ENCODE measurements at regions not wholly inside any gene's neighbourhood (a gene's known extent, or its start where the extent isn't known, plus 50 kb on each side); places are given as distances from the start of the nearest gene placed in this dataset.

- H3K27me3 ChIP-seq (ENCODE audit: insufficient read depth in 3 of 3, low read length in 2 of 3), result no peaks in the 10 kb centered on the region
- no peaks in the 10 kb centered on the region for H3K36me3 ChIP-seq (ENCODE audit: insufficient read depth in 1 of 2, low read depth in 1 of 2)
- ATAC-seq (no peak), DNase-seq (no peak)
- H3K4me3 ChIP-seq, result no peak overlapping the region
- H3K4me1 ChIP-seq, result no peaks in the 10 kb centered on the region
- no peaks in the 10 kb centered on the region for H3K9me3 ChIP-seq
- no peak overlapping the region for H3K27ac ChIP-seq
- intact Hi-C loops (cut with DNase I), result loop anchor here (5.0 to 10.0 kb wide), 3 partner anchors 64 to 436 kb away; no protein-coding TSS in a partner anchor
- 94 to 100% (median 94%) methylated on average over 3 of the region's 3 CpGs for WGBS, 3 donors
- no peak for TF ChIP-seq CTCF (IDR thresholded peaks at IDR 0.05)
Measured at GRCh38 chr2:71990826-71991225, 156.8 kb downstream of the CYP26B1 start.

GRCh38 chr2:71990122-71990521 lies 157.5 kb downstream of the CYP26B1 start:
- 87 to 95% (median 93%) methylated on average over 6 of the region's 6 CpGs for WGBS, 3 donors
- Histone ChIP-seq H3K9me3 (no peaks in the 10 kb centered on the region), H3K36me3 (ENCODE audit: insufficient read depth in 1 of 2, low read depth in 1 of 2) (no peaks in the 10 kb centered on the region), H3K4me3 (no peak overlapping the region), H3K27ac (no peak overlapping the region), H3K4me1 (no peaks in the 10 kb centered on the region), H3K27me3 (ENCODE audit: insufficient read depth in 3 of 3, low read length in 2 of 3) (no peaks in the 10 kb centered on the region)
- no peak for TF ChIP-seq CTCF (IDR thresholded peaks at IDR 0.05)
- ATAC-seq (no peak), DNase-seq (no peak)
- intact Hi-C loops (cut with DNase I), result loop anchor here (5.0 to 10.0 kb wide), 3 partner anchors 63 to 435 kb away; no protein-coding TSS in a partner anchor

- DNase-seq, result no peak
- TF ChIP-seq CTCF (IDR thresholded peaks at IDR 0.05), result no peak
- 94 to 96% (median 94%) methylated on average over 5 of the region's 5 CpGs for WGBS, 3 donors
- Histone ChIP-seq H3K36me3 (ENCODE audit: insufficient read depth in 1 of 2, low read depth in 1 of 2) (no peaks in the 10 kb centered on the region), H3K4me1 (no peaks in the 10 kb centered on the region), H3K27me3 (ENCODE audit: insufficient read depth in 3 of 3, low read length in 2 of 3) (no peaks in the 10 kb centered on the region), H3K27ac (no peak overlapping the region), H3K4me3 (no peak overlapping the region), H3K9me3 (no peaks in the 10 kb centered on the region)
- no peak for ATAC-seq
- intact Hi-C loops (cut with DNase I), result loop anchor here (5.0 to 10.0 kb wide), 3 partner anchors 62 to 435 kb away; no protein-coding TSS in a partner anchor
Measured at GRCh38 chr2:71989671-71990070, 158.0 kb downstream of the CYP26B1 start.

- no peak for TF ChIP-seq CTCF (IDR thresholded peaks at IDR 0.05)
- 65 to 78% (median 75%) methylated on average over 2 of the region's 2 CpGs for WGBS, 3 donors
- H3K4me3 ChIP-seq, result no peak overlapping the region
- no peak overlapping the region for H3K27ac ChIP-seq
- H3K27me3 ChIP-seq (ENCODE audit: insufficient read depth in 3 of 3, low read length in 2 of 3), result no peaks in the 10 kb centered on the region
- DNase-seq (no peak), ATAC-seq (no peak)
- H3K9me3 ChIP-seq, result no peaks in the 10 kb centered on the region
- intact Hi-C loops (cut with DNase I), result no loop called here
- no peaks in the 10 kb centered on the region for H3K4me1 ChIP-seq
- H3K36me3 ChIP-seq (ENCODE audit: insufficient read depth in 1 of 2, low read depth in 1 of 2), result no peaks in the 10 kb centered on the region
Measured at GRCh38 chr2:71988170-71988569, 159.5 kb downstream of the CYP26B1 start.

GRCh38 chr2:71976685-71977084 lies 171.0 kb downstream of the CYP26B1 start:
- WGBS, 3 donors, result 85 to 94% (median 91%) methylated on average over 1 of the region's 1 CpG
- H3K27ac ChIP-seq, result no peak overlapping the region
- no peak for TF ChIP-seq CTCF (IDR thresholded peaks at IDR 0.05)
- peaks cover 0 to 3% (median 2%) of the 10 kb centered on the region in 3 donors for H3K27me3 ChIP-seq (ENCODE audit: insufficient read depth in 3 of 3, low read length in 2 of 3)
- H3K36me3 ChIP-seq (ENCODE audit: insufficient read depth in 1 of 2, low read depth in 1 of 2), result no peaks in the 10 kb centered on the region
- no peak overlapping the region for H3K4me3 ChIP-seq
- H3K4me1 ChIP-seq, result no peaks in the 10 kb centered on the region
- ATAC-seq, result no peak
- DNase-seq, result no peak
- peaks cover 2% of the 10 kb centered on the region for H3K9me3 ChIP-seq
- intact Hi-C loops (cut with DNase I), result no loop called here

Data from psoas muscle (tissue), 7 donors.